GM18907 (cell line): ENCODE measurements at regions not wholly inside any gene's neighbourhood (a gene's known extent, or its start where the extent isn't known, plus 50 kb on each side); places are given as distances from the start of the nearest gene placed in this dataset.

Experiments
- ATAC-seq: cut with Tn5 transposase; IDR thresholded peaks from one replicate; pipeline ENCODE4 v1.9.1; 2021; ENCODE audit warnings: mild to moderate bottlenecking, moderate library complexity; ENCODE audit not compliant: unreplicated experiment

DNA sequence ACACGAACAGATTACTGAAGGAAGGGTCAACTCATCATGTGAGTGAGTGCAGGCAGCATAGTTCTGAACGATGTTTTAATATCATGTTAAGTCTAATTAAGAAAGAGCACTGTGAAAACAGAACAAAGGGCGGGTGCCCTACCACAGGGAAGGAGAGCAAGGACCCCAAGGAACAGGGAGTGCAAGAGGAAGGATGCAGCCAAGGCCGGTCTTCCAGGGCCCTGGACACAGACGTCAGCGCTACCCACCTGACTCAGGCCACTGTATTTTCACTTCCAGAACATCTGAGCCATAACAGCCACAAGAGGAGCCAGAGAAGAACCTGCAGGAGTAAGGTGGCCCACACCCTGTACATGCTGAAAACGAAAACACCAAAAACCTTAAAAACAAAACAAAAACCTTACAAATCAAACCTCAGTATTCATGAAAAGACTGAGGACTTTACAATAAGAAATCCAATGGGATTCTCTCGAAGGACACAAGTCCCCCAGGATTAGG lies 506.1 kb upstream of the AKR1E2 start:
- ATAC-seq: no peak

DNA sequence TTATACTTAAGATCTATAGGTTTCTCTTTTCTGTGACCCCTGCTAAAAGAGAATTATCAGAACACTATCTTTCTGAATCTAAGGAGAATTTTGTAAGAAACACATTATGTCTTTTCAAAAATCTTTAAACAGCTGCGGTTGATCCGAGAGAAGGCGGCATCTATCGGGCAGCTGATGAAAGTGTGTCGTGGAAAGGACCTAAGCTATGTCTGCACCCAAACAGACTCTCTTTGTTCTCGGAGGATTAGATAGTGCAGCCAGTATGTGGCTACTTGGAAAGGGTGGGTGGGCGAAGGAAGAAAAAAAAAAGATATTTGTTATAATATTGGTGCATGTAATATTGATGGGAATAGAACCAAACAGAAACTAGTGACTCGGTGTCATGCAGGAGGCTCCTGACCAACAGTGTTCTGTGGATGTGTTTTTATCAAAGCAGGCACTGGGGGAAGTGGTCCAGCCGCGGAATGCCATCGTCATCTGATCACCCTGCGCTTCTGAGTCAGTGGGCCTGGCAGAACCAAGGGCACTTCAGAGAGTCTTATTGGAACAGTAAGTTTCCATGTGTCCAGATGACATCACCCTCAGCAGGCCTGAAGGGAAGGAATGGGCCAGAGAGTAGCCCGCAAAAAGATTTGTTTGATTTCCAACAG lies 509.7 kb upstream of the AKR1E2 start:
- no peak for ATAC-seq

DNA sequence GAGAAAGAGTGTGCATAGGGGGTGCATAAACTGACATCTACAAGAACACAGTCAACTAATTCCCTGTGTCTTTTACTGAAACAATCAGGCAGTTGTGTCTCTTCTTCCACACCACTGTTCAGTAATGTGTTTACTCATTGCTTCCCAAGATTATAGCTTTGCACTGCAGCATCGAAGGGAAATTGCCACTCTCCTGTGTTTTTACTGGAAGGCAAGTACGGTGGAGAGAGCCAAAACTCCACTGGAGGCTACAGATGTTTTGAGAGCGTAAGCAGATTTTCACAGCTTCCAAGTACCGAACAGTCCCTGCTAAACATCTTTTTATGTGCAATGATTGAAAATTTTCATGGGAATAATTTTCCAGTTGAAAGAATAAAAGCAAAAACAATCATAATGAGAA lies 510.5 kb upstream of the AKR1E2 start:
- ATAC-seq: no peak

DNA sequence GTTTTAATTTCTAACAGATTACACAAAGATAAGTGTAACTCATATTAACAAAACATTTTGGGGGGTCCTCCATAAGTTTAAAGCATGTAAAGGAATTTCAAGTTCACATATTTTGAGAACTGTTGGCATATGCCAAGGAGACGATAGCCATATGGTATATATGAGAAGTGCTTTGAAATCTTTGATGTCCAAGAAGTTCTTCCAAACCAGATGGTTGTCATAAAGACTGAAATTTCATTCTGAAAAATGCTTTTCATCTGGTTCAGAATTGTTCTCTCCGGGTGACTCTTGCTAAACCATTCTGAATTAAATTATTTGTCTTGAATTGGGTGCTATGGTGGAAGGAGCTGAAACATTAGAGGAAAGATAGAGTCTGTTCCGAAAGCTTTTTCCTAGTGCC lies 513.0 kb upstream of the AKR1E2 start:
- ATAC-seq: no peak

DNA sequence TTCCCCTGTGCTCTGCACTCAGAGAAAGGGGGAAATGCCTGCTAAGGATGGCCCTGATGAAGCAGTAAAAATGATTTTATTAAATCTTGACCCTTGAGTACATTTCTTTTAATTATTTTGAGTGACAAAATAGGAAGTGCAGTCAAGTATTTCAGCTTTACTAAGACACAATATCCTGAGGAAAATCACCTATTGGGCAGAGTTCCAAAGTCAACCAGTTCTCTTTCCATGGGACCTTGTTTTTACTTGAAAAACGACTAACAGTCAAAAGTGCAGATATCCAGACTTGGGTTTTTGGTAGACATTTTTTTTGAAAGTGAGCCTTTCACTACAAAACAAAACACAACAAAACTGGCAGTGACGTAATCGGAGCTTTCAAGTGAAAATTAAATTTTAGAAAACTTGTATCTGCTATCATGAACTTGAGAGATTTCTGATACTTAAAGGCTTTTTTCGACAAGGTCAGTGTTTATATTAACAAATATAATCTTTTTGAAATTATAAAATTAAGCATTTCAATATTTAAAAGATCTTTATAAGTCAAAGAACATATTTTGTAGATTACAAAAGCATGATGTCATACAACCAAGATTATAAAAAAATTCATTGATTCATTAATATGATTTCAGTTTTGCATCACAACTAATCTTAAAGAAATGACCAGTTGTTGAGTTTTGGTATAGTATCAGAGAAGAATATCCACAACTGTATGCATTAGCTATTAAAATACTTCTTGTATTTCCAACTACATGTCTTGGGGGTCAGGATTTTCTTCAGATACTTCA lies 513.8 kb upstream of the AKR1E2 start:
- ATAC-seq: no peak

DNA sequence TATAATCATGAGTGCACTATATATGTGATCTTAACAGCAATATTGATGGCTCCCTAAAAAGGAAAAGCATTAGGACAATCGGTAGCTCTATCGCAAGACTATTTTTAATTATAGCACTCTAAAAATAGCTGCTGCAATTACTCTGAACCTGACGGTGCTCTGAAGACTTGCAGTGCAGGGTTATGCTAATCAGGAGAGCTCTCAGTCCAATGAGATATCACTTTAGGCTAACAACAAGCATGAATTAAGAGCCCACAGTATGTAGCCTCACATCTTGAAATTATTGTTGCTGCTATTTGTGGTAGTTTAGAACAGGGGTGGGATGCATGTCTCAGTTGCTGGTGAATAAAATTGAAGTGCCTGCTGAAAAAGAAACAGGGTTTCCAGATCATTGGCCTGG lies 515.8 kb upstream of the AKR1E2 start:
- no peak for ATAC-seq

DNA sequence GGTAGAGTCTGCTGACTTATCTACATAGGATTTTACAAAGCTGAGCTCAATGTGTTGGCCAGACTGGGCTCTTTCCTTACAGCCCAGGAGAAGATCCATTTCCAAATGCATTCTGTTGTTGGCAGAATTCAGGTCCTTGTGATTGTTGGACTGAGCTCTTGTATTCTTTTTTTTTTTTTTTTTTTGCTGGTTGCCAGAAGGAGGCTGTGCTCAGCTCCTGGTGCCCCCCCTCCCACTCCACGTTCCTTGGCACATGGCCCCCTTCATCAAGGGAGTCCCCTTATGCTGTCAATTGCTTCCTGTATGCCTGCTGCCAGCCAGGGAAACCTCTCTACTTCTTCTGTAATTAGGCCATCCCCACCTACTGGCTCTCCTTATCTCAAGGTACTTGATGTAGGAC lies 518.1 kb upstream of the AKR1E2 start:
- no peak for ATAC-seq

DNA sequence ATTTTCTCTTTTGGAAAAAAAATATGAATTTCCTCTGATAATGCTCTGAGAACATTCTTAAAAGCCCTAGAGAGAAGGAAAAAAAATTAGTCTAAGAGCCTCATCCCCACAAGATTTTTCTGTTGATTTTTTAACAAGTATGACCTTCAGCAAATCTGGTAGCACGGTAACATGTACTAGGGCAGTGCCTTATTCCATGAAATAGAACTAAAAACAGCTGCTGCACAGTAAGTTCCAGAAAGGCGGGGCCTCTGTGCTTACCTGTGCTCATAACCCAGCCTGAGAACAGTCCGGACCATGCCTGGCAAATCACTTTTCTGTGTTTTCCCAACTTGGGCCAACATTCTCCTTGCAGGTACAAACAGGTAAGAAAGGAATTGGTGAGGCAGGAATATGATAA lies 519.1 kb upstream of the AKR1E2 start:
- ATAC-seq: no peak

DNA sequence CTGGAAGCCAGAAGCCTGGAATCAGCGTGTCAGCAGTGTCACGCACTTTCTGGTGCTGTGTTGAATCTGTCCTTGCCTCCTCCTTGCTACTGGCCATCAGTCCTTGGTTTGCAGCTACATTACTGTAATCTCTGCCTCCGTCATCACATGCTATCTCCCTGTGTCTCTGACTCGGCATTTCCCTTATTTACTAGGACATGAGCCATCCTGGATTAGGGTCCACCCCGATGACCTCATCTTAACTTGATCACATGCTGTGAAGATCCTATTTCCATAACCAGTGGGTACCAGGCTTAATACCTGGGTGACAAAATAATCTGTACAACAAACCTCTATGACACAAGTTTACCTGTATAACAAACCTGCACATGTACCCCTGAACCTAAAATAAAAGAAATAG lies 518.0 kb upstream of the KLF6 start:
- ATAC-seq: no peak

DNA sequence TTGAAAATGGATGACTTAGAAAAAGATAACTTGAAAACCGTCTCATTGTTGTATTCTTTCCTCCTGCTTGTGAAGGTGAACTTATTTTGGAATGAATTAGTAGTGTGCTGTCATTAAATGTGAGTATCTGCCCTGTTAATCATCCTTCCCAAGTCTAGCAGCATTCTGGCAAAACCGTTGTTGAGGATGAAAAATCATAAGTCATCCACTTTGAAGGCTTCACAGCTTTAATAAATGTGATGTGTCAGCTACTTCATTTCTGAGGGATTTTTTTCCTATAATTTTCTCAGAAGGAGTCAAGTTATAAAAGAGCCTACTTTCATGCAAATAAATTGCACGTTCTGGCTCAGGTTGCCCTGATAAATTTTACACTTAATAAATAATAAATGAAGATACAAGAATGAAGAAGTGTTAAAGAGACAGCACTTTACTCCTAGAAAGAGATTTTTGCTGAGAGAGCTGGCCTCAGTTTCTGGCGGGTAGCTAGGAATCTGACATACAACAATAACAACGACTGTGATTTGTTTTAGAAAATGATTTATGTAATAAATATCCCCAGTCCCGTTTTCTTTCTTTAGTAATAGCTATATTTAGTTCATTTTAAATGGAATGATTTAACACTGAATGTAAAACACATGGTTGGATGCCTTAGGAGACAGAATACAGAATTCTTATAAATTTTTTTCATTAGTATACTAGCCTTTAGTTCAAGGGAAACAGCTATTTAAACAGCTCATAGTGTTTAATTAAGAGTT lies 516.5 kb upstream of the KLF6 start:
- ATAC-seq: no peak

DNA sequence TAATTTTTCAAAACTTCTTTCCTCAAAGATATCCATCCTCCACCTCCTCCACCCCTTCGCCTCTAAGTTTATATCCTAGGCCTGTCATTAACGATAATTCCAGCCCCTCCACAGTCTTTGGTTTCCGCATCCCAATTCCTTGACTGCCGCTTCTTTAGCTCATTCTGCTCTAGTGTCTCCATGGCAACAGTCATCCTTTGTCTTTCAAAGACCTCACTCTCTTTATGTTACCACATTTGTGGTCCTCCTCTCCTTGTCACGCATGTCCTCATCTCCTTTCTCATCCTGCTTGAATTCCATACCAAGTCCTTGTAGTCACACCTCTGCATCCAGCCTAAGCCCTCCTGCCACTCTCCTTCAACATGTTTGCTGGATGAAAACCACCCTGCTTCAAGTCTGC lies 511.2 kb upstream of the KLF6 start:
- ATAC-seq: no peak

DNA sequence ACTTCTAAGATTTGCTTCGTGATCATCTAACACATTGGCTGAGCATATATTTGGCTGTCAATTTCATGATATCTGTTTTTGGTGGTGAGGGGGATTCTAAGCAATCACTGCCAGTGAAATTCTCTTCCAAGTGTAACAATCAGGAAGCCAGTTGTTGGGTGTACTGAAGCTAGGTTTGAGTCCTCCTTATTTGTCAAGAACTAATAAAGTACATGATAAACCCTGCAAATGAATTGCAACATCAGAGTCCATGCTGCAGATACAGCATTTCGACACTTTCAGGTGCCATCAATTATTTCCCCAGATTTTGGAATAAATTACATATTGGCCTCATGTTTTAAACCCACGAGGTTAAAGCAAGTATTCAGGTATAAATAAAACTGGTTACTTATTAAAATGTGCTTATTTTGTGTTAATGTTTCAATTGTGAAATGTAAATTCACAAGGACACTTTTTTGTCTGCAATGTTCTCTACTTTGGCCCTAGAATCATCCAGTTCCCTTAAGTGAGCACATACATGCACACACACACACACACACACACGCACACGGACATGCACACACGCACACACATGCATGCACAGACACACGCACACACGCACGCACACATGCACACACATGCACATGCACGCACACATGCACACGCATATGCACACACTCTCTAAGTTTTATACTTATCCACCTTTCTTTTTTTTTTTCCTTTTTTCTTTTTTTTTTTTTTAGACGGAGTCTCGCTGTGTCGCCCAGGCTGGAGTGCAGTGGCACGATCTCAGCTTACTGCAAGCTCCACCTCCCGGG lies 510.2 kb upstream of the KLF6 start:
- ATAC-seq: no peak

DNA sequence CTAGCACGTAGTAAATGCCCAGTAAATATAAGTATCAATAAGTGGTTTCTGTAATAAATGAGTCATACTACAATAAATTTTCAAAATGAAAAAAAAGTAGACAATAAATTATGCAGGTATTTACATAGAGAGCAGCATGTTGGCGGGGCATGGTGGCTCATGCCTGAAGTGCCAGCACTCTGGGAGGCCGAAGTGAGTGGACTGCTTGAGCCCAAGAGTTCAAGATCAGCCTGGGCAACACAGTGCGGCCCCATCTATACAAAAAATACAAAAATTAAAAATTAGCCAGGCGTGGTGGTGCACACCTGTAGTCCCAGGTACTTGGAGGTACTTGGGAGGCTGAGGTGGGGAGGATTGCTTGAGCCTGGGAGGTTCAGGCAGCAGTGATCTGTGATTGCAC lies 509.3 kb upstream of the KLF6 start:
- no peak for ATAC-seq

DNA sequence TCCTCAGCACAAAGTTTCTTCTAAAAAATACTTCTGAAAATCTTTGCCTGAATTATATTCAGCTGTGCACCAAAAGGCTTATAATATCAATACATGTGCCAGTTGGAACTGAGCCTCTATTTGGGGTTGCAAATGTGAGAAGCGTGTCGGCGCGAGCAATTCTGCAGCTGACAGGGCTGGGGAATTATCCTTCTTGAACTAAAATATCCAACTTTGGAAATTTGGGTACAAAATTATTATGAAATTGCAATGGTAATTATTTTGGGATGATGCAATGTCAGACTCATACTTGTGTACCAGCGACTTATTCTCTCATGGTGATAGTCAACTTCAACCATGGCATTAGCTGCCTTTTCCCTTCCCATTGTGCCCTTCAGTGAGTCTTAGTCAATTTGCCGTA lies 507.0 kb upstream of the KLF6 start:
- ATAC-seq: no peak

DNA sequence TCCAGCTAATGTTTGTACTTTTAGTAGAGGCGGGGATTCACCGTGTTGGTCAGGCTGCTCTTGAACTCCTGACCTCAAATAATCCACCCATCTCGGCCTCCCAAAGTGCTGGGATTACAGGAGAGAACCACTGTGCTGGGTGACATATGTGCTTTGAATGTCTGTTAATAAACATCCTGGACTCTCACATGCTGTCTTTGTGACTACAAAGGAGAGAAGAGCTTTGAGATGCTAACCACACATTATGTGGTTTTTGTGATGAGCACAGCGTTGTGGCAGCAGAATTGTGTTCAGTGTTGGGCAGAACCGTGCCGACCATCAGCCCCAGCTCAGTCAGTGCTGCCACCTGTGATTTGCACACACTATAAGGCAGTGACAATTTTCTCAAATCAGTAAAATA lies 500.1 kb upstream of the KLF6 start:
- ATAC-seq: no peak

DNA sequence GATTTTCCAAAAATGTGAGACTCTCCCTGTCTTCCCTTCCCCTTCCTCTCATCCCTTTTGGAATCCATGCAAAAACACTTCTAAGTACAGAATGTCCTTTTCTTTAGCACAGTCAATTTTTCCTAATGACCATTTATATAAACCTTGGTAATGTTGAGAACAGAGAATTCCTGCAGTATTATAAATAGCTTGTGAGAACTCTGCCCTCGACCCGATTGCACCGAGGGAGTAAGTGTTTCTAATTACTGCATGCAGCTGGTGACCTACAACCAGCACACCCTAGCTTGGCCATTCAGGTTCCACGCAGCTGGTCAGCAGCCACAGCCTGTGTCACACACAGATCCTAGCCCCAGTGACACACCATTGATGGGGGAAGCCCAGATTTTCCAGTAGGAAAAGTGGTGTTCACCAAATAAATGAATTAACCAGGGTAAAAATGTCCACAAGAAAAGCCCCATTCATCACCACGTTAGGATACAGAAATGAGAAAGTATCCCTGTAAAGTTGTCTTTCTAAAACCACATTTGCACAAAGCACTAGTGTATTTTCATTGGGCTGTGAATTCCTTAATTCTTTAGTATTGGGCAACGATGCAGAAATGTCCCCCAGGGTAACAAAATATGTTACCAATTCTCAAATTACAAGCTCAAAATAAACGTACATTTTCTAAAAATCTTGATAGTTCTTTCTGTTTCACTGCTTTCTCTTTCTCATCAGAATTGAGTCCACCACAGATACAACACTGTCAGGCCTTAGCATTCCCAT lies 499.0 kb upstream of the KLF6 start:
- no peak for ATAC-seq

DNA sequence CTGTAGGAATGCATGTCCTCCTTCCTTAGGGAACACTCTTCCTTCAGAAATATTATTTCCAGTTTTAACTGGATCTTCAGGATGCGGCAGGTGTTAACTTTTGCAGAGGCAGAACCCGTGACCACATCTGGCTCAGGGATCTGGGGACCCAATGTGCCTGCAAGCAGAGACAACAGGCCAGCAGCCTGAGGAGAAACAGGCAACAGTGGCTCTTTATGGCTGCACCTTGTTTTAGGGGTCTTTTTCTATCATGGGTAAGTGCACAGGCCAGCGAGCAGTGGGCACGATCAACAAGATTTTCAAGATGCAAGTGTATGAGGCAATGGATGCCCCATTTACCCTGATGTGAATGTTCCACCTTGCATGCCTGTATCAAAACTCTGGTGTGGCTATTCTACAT lies 497.5 kb upstream of the KLF6 start:
- ATAC-seq: no peak

DNA sequence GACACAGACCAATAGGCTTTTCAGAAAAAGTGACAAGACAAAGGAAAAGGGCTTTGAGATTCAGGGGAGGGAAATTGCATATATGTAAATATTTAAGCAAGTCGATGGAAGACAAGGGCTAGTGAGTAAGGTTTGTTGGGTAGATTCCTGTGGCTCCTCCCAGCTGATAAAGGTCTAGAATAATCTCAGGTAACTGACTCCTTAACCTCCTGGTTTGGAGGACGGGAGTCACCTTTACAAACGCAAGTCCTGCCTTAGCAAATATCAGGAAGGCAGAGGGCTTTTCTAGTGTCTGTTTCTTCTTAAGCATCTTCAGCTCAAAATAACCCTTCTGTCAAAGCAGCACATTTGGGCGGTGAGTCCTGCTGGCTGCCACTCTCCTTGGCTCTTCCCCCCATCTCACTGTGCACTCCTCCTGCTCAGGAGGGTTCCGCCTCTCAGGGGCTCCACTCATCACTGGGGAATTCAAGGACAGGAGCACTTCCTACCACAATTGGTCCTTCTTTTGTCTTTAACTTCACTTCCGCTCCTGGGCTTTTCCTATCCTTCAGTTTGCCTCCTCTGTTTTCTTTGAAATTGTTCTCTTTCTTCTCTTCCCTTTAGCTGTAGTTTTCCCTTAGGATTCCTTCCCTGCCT lies 496.3 kb upstream of the KLF6 start:
- ATAC-seq: no peak

DNA sequence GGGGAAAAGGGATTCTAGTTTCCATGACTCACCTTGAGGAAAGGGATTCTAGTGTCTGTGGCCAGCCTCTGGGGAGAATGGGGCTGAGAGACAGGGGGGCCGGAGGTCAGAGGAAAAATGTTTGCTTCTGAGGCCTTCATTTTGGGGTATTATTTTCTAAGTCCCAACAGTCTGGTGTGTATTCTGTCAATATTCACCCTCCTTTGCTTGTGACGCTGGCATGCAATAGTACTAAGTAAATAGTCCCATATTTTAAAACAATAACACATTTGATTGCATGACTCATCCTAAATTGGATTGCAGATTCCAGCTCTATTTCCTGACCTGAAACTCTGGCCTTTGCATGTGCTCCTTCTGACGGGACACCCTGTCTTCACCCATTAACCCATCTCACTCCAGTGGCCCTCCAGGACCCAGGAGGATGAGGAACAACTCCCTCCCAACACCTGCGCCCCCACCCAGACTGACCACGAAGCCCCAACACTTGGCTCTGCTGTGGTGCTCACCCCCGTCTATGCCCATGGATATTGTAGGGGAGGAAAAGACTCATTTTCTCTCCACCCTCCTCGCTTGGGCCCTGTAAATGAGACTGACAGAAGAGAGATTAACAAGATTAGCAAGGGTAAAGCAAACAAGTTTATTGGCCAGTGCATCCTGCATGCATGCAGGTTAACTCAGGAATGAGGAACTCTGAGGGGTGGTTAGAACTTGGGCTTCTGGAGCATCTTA lies 495.6 kb upstream of the KLF6 start:
- no peak for ATAC-seq
